RKO (cell line): ENCODE measurements at regions not wholly inside any gene's neighbourhood (a gene's known extent, or its start where the extent isn't known, plus 50 kb on each side); places are given as distances from the start of the nearest gene placed in this dataset.
A peak's percentile ranks its signal among the peaks of the same experiment; 100 is the strongest.

Experiments used
- DNase-seq: peaks from one replicate; pipeline ENCODE4 v3.0.0-alpha.2; 2016; ENCODE audit warnings: low spot score

- DNase-seq, result no peak
Observed at GRCh38 chr6:8276148-8276547, 159.2 kb downstream of the SLC35B3 start.

GRCh38 chr6:8275667-8276066 is 159.7 kb downstream of the SLC35B3 start:
- DNase-seq, result no peak

GRCh38 chr6:8274226-8274625 is 161.1 kb downstream of the SLC35B3 start:
- DNase-seq, result no peak

GRCh38 chr6:8269872-8270454 is 165.4 kb downstream of the SLC35B3 start:
- no peak for DNase-seq

GRCh38 chr6:8269094-8269493 is 166.3 kb downstream of the SLC35B3 start:
- DNase-seq, result no peak

- no peak for DNase-seq
Observed at GRCh38 chr6:8268606-8269005, 166.3 kb upstream of the EEF1E1 start.

GRCh38 chr6:8268156-8268555 is 165.8 kb upstream of the EEF1E1 start:
- DNase-seq, result no peak

GRCh38 chr6:8260610-8261009 is 158.3 kb upstream of the EEF1E1 start:
- DNase-seq, result no peak

- DNase-seq, result no peak
Observed at GRCh38 chr6:8246403-8246802, 144.1 kb upstream of the EEF1E1 start.

GRCh38 chr6:8245726-8246125 is 143.4 kb upstream of the EEF1E1 start:
- no peak for DNase-seq

- DNase-seq, result no peak
Observed at GRCh38 chr6:8243475-8243874, 141.1 kb upstream of the EEF1E1 start.

- DNase-seq, result no peak
Observed at GRCh38 chr6:8242885-8243284, 140.5 kb upstream of the EEF1E1 start.

- no peak for DNase-seq
Observed at GRCh38 chr6:8240301-8240700, 138.0 kb upstream of the EEF1E1 start.

GRCh38 chr6:8238773-8239683 is 136.7 kb upstream of the EEF1E1 start:
- no peak for DNase-seq

- DNase-seq, result no peak
Observed at GRCh38 chr6:8237668-8238067, 135.3 kb upstream of the EEF1E1 start.

GRCh38 chr6:8236956-8237355 is 134.6 kb upstream of the EEF1E1 start:
- no peak for DNase-seq

GRCh38 chr6:8234321-8234720 is 132.0 kb upstream of the EEF1E1 start:
- DNase-seq, result no peak

- no peak for DNase-seq
Observed at GRCh38 chr6:8231956-8232355, 129.6 kb upstream of the EEF1E1 start.

GRCh38 chr6:8229915-8230756 is 127.8 kb upstream of the EEF1E1 start:
- no peak for DNase-seq

- no peak for DNase-seq
Observed at GRCh38 chr6:8225113-8225512, 122.8 kb upstream of the EEF1E1 start.

- DNase-seq, result no peak
Observed at GRCh38 chr6:8223678-8224077, 121.3 kb upstream of the EEF1E1 start.

- peak; percentile 56 for DNase-seq
Observed at GRCh38 chr6:8219352-8219943, 117.1 kb upstream of the EEF1E1 start.
